PC-9 (cell line): ENCODE measurements at regions not wholly inside any gene's neighbourhood (a gene's known extent, or its start where the extent isn't known, plus 50 kb on each side); places are given as distances from the start of the nearest gene placed in this dataset.

Experiments used
- CTCF ChIP-seq: fragments of 200-600 bp; sonication (generic); conservative IDR thresholded peaks from 2 replicates; pipeline ENCODE4 v1.6.1; 2017; ENCODE audit warnings: mixed run types, antibody characterized with exemption, mild to moderate bottlenecking, moderate library complexity
- EZH2 ChIP-seq: fragments of 200-600 bp; sonication (generic); IDR thresholded peaks from 2 replicates; pipeline ENCODE4 v1.8.0; 2017; ENCODE audit warnings: antibody characterized with exemption, low read depth

GRCh38 chr1:97010566-97011264 lies 289.1 kb downstream of the PTBP2 start:
- TF ChIP-seq EZH2, result no peak
- no peak for TF ChIP-seq CTCF
